ENCODE measurements at regions not wholly inside any gene's neighbourhood (a gene's known extent, or its start where the extent isn't known, plus 50 kb on each side); places are given as distances from the start of the nearest gene placed in this dataset.

DNA sequence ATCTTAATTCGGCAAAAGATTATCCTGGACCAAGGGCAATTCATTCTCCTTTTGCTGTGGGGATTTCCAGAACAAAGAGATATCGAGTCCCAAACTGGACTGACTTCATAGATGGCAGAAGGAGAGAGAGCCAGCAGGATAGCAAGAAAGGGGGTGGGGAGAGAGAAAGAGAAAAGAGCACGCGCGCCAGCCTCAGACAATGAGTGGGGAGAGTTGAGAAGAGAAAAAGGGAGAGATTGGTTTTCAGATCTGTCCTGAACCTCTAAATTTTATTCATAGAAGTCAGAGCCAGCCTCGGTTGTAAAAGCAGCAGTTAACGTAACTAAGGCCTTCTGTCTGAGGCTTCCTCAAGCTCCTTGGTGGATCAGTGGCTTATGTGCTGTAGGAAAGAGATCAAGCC is 55.3 kb upstream of the ALDH1B1 start:
- TF ChIP-seq SMC3 (IDR thresholded peaks at IDR 0.05) (no peak), NR3C1 (IDR thresholded peaks at IDR 0.05) (no peak), MYC (IDR thresholded peaks at IDR 0.05; ENCODE audit: borderline replicate concordance, low read length) (no peak), POLR2A (IDR thresholded peaks at IDR 0.05; ENCODE audit: low read length) (no peak)
- TF ChIP-seq, protein P1, sequence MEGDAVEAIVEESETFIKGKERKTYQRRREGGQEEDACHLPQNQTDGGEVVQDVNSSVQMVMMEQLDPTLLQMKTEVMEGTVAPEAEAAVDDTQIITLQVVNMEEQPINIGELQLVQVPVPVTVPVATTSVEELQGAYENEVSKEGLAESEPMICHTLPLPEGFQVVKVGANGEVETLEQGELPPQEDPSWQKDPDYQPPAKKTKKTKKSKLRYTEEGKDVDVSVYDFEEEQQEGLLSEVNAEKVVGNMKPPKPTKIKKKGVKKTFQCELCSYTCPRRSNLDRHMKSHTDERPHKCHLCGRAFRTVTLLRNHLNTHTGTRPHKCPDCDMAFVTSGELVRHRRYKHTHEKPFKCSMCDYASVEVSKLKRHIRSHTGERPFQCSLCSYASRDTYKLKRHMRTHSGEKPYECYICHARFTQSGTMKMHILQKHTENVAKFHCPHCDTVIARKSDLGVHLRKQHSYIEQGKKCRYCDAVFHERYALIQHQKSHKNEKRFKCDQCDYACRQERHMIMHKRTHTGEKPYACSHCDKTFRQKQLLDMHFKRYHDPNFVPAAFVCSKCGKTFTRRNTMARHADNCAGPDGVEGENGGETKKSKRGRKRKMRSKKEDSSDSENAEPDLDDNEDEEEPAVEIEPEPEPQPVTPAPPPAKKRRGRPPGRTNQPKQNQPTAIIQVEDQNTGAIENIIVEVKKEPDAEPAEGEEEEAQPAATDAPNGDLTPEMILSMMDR (IDR thresholded peaks at IDR 0.05): no peak

Measured in A549 (cell line).